ENCODE measurements at regions not wholly inside any gene's neighbourhood (a gene's known extent, or its start where the extent isn't known, plus 50 kb on each side); places are given as distances from the start of the nearest gene placed in this dataset.

DNA sequence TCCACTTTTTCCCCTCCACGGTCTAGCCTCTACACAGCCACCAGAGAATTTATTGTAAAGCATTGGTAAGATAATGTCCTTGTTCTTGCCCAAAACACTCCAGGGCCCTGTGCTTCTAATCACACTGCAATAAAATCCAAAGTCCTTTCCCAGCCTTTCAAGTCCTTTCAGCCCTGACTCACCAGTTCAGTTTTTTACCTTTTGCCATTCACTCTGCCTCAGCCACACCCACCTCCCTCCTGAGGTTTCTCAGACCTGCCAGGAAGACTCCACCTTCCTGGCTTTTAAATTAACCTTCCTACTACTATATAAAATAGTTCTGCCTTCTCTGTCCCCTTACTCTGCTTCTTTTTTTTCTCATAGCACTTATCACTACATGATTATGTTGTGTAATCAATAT, 91.0 kb upstream of the ARHGAP32 start:
- H3K79me2 ChIP-seq (ENCODE audit: control insufficient read depth, insufficient read depth, low read length): no peaks in the 10 kb centered on the region
- no peak overlapping the region for H3K4me2 ChIP-seq (ENCODE audit: extremely low read depth, insufficient read depth, low read length)
- no peak for DNase-seq (ENCODE audit: low read depth in 2 of 2)
- no peaks in the 10 kb centered on the region for H3K36me3 ChIP-seq (ENCODE audit: control insufficient read depth, insufficient read depth, low read length)
- peaks cover under 1% of the 10 kb centered on the region for H3K4me1 ChIP-seq (ENCODE audit: control insufficient read depth, extremely low read depth, insufficient read depth, low read length)
- no peaks in the 10 kb centered on the region for H4K20me1 ChIP-seq (ENCODE audit: control insufficient read depth, extremely low read depth, insufficient read depth, low read length)
- H3K9ac ChIP-seq (ENCODE audit: insufficient read depth, low read length): no peak overlapping the region
- no peaks in the 10 kb centered on the region for H3K9me3 ChIP-seq (ENCODE audit: control insufficient read depth, insufficient read depth, low read depth, low read length)
- no peak overlapping the region for H3K27ac ChIP-seq (ENCODE audit: insufficient read depth, low read length)
- H3K4me3 ChIP-seq (replicated peaks in 1 of 4; ENCODE audit: control extremely low read depth in 1 of 4, insufficient read depth in 1 of 4, low read depth in 3 of 4, low read length in 4 of 4): no peak overlapping the region
- TF ChIP-seq EZH2 (IDR thresholded peaks at IDR 0.05; ENCODE audit: low read length, missing control alignments): no peak
- TF ChIP-seq, protein P1, sequence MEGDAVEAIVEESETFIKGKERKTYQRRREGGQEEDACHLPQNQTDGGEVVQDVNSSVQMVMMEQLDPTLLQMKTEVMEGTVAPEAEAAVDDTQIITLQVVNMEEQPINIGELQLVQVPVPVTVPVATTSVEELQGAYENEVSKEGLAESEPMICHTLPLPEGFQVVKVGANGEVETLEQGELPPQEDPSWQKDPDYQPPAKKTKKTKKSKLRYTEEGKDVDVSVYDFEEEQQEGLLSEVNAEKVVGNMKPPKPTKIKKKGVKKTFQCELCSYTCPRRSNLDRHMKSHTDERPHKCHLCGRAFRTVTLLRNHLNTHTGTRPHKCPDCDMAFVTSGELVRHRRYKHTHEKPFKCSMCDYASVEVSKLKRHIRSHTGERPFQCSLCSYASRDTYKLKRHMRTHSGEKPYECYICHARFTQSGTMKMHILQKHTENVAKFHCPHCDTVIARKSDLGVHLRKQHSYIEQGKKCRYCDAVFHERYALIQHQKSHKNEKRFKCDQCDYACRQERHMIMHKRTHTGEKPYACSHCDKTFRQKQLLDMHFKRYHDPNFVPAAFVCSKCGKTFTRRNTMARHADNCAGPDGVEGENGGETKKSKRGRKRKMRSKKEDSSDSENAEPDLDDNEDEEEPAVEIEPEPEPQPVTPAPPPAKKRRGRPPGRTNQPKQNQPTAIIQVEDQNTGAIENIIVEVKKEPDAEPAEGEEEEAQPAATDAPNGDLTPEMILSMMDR (conservative IDR thresholded peaks at IDR 0.05 in 1 of 2, IDR thresholded peaks at IDR 0.05 in 1 of 2; ENCODE audit: low read depth in 1 of 2, low read length in 2 of 2): no peak
- H3K27me3 ChIP-seq (ENCODE audit: control insufficient read depth, insufficient read depth, low read length): no peaks in the 10 kb centered on the region
- no peak overlapping the region for H2AFZ ChIP-seq (ENCODE audit: low read length)

DNA sequence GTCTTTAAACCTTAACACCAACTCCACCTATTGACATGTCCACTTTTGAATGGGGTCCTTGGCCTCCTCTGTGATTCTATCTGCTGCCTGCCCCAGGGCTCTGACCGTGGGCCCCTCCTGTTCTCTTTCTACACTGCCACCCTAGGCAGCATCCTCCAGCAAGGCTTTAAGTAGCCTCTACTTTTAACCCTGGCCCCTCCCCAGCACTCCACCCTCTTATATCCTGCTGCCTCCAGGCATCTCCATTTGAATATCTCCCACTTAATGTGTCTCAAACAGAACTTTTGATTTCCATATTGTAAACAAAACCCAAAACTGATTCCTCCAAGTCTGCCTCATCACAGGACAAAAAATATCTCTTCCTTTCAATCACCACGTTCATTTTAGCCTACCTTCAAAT, 90.5 kb upstream of the ARHGAP32 start:
- H2AFZ ChIP-seq (ENCODE audit: low read length): no peak overlapping the region
- no peak for DNase-seq (ENCODE audit: low read depth in 2 of 2)
- H3K27me3 ChIP-seq (ENCODE audit: control insufficient read depth, insufficient read depth, low read length): no peaks in the 10 kb centered on the region
- H3K9ac ChIP-seq (ENCODE audit: insufficient read depth, low read length): no peak overlapping the region
- peaks cover 2% of the 10 kb centered on the region for H3K4me1 ChIP-seq (ENCODE audit: control insufficient read depth, extremely low read depth, insufficient read depth, low read length)
- no peak overlapping the region for H3K27ac ChIP-seq (ENCODE audit: insufficient read depth, low read length)
- H3K36me3 ChIP-seq (ENCODE audit: control insufficient read depth, insufficient read depth, low read length): no peaks in the 10 kb centered on the region
- no peak overlapping the region for H3K4me2 ChIP-seq (ENCODE audit: extremely low read depth, insufficient read depth, low read length)
- no peaks in the 10 kb centered on the region for H3K9me3 ChIP-seq (ENCODE audit: control insufficient read depth, insufficient read depth, low read depth, low read length)
- no peak for TF ChIP-seq EZH2 (IDR thresholded peaks at IDR 0.05; ENCODE audit: low read length, missing control alignments)
- TF ChIP-seq, protein P1 (conservative IDR thresholded peaks at IDR 0.05 in 1 of 2, IDR thresholded peaks at IDR 0.05 in 1 of 2; ENCODE audit: low read depth in 1 of 2, low read length in 2 of 2): no peak
- no peak overlapping the region for H3K4me3 ChIP-seq (replicated peaks in 1 of 4; ENCODE audit: control extremely low read depth in 1 of 4, insufficient read depth in 1 of 4, low read depth in 3 of 4, low read length in 4 of 4)
- H3K79me2 ChIP-seq (ENCODE audit: control insufficient read depth, insufficient read depth, low read length): peaks cover under 1% of the 10 kb centered on the region
- no peaks in the 10 kb centered on the region for H4K20me1 ChIP-seq (ENCODE audit: control insufficient read depth, extremely low read depth, insufficient read depth, low read length)

DNA sequence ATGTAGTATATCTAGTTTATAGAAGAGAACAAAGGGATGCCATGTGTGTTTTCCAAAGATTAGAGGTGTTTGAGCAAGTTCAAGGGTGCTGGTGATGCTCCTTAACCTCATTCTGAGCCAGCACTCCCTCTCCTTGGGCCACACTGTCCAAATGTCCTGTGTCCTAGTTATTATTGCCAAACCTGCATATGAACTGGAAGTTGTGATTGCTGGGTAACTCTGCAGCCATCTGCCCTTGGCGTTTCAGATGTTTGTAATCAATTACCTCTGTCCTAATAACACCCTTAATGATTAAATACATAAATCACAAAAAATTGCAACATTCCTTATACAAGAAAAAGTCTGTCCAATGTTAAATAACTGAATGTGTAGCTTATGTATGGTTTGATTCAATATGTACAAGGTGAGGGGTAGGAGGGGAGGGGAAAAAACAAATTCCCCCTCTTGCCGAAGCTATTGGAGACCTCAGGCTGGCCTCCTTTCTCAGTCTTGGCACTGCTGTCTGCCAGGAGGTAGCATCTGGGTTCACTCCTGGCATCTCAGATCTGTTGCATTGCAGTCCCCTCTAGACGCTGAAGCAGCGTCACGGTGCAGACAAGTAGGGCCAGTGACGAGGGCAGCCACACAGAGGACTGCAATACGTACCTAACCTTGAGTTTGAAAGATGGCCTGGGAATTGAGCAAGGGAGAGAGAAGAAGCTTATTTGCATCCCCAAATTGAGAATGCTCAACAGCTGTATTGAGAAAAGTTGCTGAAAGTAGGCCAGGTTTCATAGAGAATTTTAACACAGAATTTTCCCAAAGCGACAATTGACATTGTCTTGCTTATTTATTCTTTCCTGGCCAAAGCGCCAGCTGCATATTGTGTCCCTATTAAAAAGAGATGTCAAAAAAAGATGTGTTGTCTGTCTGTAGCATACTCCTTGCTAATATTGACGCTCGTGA, 89.6 kb upstream of the ARHGAP32 start:
- Histone ChIP-seq H3K27me3 (ENCODE audit: control insufficient read depth, insufficient read depth, low read length) (no peaks in the 10 kb centered on the region), H4K20me1 (ENCODE audit: control insufficient read depth, extremely low read depth, insufficient read depth, low read length) (no peaks in the 10 kb centered on the region), H2AFZ (ENCODE audit: low read length) (no peak overlapping the region), H3K9me3 (ENCODE audit: control insufficient read depth, insufficient read depth, low read depth, low read length) (no peaks in the 10 kb centered on the region), H3K9ac (ENCODE audit: insufficient read depth, low read length) (no peak overlapping the region), H3K36me3 (ENCODE audit: control insufficient read depth, insufficient read depth, low read length) (no peaks in the 10 kb centered on the region), H3K4me1 (ENCODE audit: control insufficient read depth, extremely low read depth, insufficient read depth, low read length) (peaks cover 2% of the 10 kb centered on the region), H3K79me2 (ENCODE audit: control insufficient read depth, insufficient read depth, low read length) (peaks cover 3% of the 10 kb centered on the region), H3K4me3 (replicated peaks in 1 of 4; ENCODE audit: control extremely low read depth in 1 of 4, insufficient read depth in 1 of 4, low read depth in 3 of 4, low read length in 4 of 4) (no peak overlapping the region), H3K27ac (ENCODE audit: insufficient read depth, low read length) (no peak overlapping the region), H3K4me2 (ENCODE audit: extremely low read depth, insufficient read depth, low read length) (no peak overlapping the region)
- TF ChIP-seq EZH2 (IDR thresholded peaks at IDR 0.05; ENCODE audit: low read length, missing control alignments): no peak
- TF ChIP-seq, protein P1 (conservative IDR thresholded peaks at IDR 0.05 in 1 of 2, IDR thresholded peaks at IDR 0.05 in 1 of 2; ENCODE audit: low read depth in 1 of 2, low read length in 2 of 2): no peak
- DNase-seq (ENCODE audit: low read depth in 2 of 2): no peak
